Stimulated activated CD8-positive, alpha-beta memory T cell treated with anti-CD3 and anti-CD28 coated beads, Interleukin-7, amount 100 ng/mL, for 1 hour (primary cell): ENCODE measurements at regions not wholly inside any gene's neighbourhood (a gene's known extent, or its start where the extent isn't known, plus 50 kb on each side); places are given as distances from the start of the nearest gene placed in this dataset.

ENCODE experiments used
- DNase-seq, 2 donors: peaks; one replicate each; pipeline ENCODE4 v3.0.0-alpha.2; 2020; ENCODE audit warnings: low read depth in 2 of 2

GRCh38 chr1:30061292-30062220 lies 661.8 kb downstream of the MATN1 start:
- no peak for DNase-seq

- no peak for DNase-seq
Observed at GRCh38 chr1:30060738-30061137, 662.6 kb downstream of the MATN1 start.

GRCh38 chr1:30058970-30059369 lies 664.4 kb downstream of the MATN1 start:
- DNase-seq, result no peak

DNA sequence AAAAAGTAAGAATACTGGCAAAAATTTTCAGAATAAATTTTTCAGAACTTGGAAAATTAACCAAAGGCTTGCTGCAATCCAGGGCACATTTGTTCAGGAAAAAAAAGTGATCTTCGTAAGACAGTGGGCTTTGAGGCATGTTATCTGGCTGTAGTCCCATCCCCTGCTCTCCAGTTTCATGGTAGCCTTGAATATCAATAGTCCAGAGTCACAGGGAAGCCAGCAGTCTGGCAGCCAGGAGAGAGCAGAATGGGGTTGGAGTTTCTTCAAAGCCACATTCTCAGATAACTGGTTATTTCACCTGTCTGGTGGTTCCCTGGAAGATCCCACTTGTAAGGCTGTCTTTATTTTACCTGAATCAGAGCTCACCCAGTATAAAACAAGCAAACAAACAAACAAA lies 669.3 kb downstream of the MATN1 start:
- DNase-seq, result no peak

DNA sequence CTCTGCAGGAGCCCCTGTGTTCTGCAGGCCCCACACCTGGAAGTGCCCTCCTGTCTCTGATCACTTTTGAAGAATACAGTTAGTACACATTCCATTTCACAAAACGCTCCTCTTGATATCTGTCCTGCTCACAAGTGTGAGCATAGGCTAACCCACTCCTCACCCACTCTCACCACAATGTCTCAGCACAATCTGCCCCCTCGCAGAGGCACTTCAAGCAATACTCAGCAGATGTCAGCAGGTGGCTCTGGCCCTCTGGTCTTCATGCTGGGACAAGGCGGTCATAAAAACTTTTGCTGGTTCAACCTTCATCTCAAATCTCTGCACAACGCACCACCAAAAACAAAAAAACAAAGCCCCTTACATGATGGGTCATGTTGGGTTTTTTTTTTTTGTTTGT lies 671.2 kb downstream of the MATN1 start:
- no peak for DNase-seq

GRCh38 chr1:30051777-30052176 lies 671.6 kb downstream of the MATN1 start:
- no peak for DNase-seq

GRCh38 chr1:30049748-30050296 lies 673.6 kb downstream of the MATN1 start:
- no peak for DNase-seq

DNA sequence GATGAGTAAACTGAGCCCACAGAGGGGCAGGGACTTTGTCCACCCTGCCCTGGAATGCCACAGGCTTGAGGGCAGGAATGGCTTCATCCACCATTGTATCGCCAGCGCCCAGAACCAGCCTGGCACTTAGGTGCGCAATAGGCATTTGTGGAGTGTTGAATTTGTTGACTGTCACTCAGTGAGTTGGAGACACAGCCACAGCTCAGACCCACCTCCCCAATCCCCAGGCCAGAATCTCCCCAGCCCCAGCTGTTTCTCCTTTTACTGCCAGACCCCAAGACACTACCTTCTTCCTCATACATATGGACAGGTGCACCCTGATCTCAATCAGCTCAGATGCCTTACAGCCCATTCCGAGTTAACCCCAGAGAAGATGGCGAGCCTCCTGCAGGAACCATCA lies 674.5 kb downstream of the MATN1 start:
- no peak for DNase-seq

DNA sequence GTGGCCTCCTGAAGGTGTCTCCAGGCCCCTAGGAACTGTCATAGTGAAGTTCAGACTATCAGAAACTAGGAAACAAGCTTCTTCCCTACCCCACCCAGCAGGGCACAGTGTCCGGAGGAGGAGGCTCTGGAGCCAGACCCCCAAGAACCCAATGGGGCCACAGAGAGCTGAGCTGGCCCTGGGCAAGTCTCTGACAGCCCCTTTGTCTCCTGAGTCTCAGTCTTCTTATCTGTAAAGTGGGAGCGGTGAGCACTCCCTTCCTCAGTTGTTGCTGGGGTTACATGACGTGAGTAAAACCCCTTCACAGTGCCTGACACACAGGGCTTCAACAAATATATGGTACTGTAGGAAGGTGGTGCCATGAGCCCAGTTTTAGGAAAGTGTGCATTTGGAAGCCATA lies 675.8 kb downstream of the MATN1 start:
- DNase-seq, result no peak

GRCh38 chr1:30046751-30047150 lies 676.6 kb downstream of the MATN1 start:
- DNase-seq, result no peak

- no peak for DNase-seq
Observed at GRCh38 chr1:30045304-30046090, 677.9 kb downstream of the MATN1 start.

GRCh38 chr1:30044656-30045144 lies 678.7 kb downstream of the MATN1 start:
- no peak for DNase-seq

- DNase-seq, result no peak
Observed at GRCh38 chr1:30043731-30044408, 679.5 kb downstream of the MATN1 start.

DNA sequence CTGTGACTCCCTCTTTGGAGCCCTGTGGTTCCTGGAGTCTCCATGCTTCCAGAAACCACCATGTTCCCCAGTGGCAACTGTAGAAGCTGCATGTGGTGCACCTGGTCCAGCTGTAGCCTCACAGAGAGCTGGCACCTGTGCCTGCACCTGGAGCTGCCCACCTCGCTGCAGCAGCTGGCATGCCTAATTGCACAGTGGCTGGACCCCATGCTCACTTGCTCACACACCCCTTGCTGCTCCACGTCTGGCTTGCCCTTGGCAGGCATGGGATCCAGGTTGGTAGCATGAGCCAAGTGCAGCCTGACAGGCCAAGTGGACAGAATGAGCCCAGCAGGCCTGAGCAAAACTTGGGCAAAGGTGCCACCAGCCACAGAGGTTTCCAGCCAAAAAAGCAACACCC lies 680.1 kb downstream of the MATN1 start:
- no peak for DNase-seq

- no peak for DNase-seq
Observed at GRCh38 chr1:30042438-30043147, 680.8 kb downstream of the MATN1 start.

DNA sequence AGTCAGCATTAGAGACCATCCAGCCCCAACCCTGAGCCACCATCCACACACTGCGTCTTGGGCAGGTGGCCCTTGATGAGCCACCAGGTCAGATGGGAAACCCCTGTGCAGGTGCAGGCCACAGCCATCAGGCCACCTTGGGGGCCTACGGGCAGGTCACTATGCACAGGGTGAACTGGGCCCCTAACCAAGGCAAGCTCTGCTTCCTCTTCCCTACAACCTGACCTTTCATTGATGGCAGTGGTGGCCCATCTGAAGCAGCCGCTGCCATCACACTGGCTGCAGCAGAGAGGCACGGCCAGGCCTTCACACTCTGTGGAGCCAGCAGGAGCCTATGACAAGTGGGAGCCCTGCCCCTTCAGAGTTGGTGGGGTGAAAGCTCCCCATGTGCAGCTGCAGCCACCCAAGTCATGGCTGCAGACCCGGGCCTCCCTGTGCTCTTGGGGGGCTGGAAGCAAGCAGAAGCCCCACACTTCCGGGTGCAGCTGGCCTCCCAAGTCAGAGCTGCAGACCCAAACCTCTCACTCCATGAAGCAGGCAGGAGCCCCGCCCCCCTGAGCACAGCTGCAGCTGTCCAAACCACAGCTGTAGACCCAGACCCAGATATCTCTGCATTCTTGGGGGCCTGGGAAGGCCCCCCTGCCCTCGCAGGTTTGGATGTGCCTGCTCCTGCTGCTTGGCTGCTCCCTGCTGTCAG lies 681.5 kb downstream of the MATN1 start:
- DNase-seq, result no peak

GRCh38 chr1:30040081-30041019 lies 683.0 kb downstream of the MATN1 start:
- DNase-seq, result no peak

DNA sequence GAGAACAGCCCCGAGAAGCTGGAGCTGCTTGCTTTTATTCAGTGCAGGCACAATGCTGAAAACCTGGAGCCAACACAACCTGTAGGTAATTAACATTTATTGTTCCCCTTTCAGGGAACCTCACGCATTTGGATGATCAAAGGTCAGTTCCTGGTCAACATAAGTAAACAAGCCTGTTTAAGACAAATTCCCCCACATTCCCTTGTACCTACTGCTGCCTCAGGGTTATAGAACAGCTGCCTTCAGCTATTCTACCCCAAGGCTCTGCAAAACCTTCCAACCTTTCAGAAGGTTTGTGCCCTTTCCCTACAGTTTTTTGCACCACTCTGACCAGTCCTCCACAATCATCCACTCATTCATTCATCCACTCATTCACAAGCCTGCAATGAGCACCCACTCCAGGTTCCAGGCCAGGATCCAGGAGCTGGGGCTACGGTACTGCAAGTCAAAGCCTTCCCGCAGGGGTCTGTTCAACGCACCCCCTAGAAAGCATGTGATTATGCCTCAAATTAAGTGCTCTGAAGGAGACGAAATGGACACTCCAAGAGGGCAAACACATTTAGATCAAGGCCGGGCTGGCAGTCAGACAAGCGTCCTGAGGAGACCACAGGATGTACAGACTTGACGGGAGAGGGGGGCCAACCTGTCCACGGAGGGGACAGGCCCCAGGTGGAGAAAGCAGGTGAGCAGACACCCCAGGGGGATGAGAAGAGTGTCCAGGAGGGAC lies 683.9 kb downstream of the MATN1 start:
- no peak for DNase-seq
